HL-60 (cell line): ENCODE measurements at regions not wholly inside any gene's neighbourhood (a gene's known extent, or its start where the extent isn't known, plus 50 kb on each side); places are given as distances from the start of the nearest gene placed in this dataset.
"Not testable (repeated sequence)": the region's sequence is repeated elsewhere in the genome, so short reads cannot be mapped to it uniquely, and the experiment has no call there.

Experiments
- CTCF ChIP-seq: IDR thresholded peaks from one replicate; pipeline ENCODE4 v1.5.1; 2011; ENCODE audit warnings: low read length, control low read depth, inconsistent platforms; ENCODE audit not compliant: insufficient read depth
- POLR2AphosphoS5 ChIP-seq: IDR thresholded peaks from 2 replicates; pipeline ENCODE4 v1.6.1; 2012; ENCODE audit warnings: low read depth
- REST ChIP-seq: IDR thresholded peaks from 2 replicates; pipeline ENCODE4 v1.6.1; 2012; ENCODE audit warnings: low read depth; ENCODE audit not compliant: insufficient replicate concordance

DNA sequence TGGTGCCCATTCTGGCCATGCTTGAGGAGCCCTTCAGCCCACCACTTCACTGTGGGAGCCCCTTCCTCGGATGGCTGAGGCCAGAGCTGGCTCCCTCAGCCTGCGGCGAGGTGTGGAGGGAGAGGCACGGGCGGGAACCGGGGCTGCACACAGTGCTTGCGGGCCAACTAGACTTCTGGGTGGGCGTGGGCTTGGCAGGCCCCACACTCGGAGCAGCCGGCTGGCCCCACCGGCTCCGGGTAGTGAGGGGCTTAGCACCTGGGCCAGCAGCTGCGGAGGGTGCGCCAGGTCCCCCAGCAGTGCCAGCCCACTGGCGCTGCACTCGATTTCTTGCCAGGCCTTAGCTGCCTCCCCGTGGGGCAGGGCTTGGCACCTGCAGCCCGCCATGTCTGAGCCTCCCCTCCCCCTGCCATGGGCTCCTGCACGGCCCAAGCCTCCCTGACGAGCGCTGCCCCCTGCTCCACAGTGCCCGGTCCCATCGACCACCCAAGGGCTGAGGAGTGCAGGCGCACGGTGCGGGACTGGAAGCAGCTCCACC, 554.2 kb downstream of the GABRG2 start:
- TF ChIP-seq CTCF, REST, POLR2AphosphoS5: not testable (repeated sequence)
